ENCODE measurements at regions not wholly inside any gene's neighbourhood (a gene's known extent, or its start where the extent isn't known, plus 50 kb on each side); places are given as distances from the start of the nearest gene placed in this dataset.
A peak's percentile ranks its signal among the peaks of the same experiment; 100 is the strongest.
"Not testable (repeated sequence)": the region's sequence is repeated elsewhere in the genome, so short reads cannot be mapped to it uniquely, and the experiment has no call there.

DNA sequence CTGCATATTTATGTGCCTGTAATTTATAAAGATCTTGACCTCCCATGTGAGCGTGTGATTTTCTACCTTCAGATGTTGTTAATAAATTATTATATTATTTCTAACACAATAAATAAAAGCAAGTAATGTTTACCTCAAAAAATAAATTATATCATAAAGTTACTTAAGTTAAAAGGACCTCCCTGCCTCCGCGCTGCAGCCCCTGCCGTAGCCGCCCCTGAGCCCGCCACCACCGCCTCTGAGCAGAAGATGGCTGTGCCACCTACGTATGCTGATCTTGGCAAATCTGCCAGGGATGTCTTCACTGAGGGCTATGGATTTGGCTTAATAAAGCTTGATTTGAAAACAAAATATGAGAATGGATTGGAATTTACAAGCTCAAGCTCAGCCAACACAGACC lies 119.6 kb upstream of the BRWD3 start:
- ChIA-PET CTCF (no interaction called here), POLR2A (no interaction called here)
- Histone ChIP-seq H3K27me3 (ENCODE audit: control insufficient read depth, insufficient read depth, low read length) (no peaks in the 10 kb centered on the region), H3K36me3 (ENCODE audit: control insufficient read depth, insufficient read depth, low read length) (no peaks in the 10 kb centered on the region), H3K4me3 (ENCODE audit: low read depth, low read length) (no peak overlapping the region)
- no peak for DNase-seq (ENCODE audit: low read depth)
- TF ChIP-seq, protein P1, sequence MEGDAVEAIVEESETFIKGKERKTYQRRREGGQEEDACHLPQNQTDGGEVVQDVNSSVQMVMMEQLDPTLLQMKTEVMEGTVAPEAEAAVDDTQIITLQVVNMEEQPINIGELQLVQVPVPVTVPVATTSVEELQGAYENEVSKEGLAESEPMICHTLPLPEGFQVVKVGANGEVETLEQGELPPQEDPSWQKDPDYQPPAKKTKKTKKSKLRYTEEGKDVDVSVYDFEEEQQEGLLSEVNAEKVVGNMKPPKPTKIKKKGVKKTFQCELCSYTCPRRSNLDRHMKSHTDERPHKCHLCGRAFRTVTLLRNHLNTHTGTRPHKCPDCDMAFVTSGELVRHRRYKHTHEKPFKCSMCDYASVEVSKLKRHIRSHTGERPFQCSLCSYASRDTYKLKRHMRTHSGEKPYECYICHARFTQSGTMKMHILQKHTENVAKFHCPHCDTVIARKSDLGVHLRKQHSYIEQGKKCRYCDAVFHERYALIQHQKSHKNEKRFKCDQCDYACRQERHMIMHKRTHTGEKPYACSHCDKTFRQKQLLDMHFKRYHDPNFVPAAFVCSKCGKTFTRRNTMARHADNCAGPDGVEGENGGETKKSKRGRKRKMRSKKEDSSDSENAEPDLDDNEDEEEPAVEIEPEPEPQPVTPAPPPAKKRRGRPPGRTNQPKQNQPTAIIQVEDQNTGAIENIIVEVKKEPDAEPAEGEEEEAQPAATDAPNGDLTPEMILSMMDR (IDR thresholded peaks at IDR 0.05; ENCODE audit: insufficient read depth, low read depth, low read length), result no peak

DNA sequence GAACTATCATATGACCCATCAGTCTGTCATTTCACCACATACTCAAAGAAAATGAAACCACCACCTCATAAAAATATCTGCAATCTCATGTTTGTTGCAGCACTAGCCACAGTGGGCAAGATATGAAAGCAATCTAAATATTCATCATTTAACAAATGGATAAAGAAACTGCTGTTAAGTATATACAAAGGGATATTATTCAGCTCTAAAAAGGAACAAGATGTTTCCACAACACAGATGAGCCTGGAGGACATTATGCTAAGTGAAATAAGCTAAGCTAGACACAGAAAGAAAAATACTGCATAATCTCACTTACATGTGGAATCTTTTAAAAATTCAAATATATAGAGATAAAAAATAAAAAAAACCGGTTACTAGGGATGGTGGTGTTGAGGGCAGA lies 108.2 kb upstream of the BRWD3 start:
- POLR2A ChIA-PET, result no interaction called here
- Histone ChIP-seq H3K27me3 (ENCODE audit: control insufficient read depth, insufficient read depth, low read length) (no peaks in the 10 kb centered on the region), H3K4me3 (ENCODE audit: low read depth, low read length) (no peak overlapping the region), H3K36me3 (ENCODE audit: control insufficient read depth, insufficient read depth, low read length) (no peaks in the 10 kb centered on the region)
- TF ChIP-seq, protein P1 (IDR thresholded peaks at IDR 0.05; ENCODE audit: insufficient read depth, low read depth, low read length), result no peak
- no peak for DNase-seq (ENCODE audit: low read depth)
- CTCF ChIA-PET, result no interaction called here

DNA sequence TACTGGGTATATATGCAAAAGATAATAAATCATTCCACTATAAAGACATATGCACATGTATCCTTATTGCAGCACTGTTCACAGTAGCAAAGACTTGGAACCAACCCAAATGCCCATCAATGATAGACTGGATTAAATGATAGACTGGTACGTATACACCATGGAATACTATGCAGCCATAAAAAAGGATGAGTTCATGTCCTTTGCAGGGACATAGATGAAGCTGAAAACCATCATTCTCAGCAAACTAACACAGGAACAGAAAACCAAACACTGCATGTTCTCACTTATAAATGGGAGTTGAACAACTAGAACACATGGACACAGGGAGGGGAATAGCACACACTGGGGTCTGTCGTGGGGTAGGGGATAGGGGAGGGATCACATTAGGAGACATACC lies 102.7 kb upstream of the BRWD3 start:
- H3K27me3 ChIP-seq (ENCODE audit: control insufficient read depth, insufficient read depth, low read length); H3K36me3 ChIP-seq (ENCODE audit: control insufficient read depth, insufficient read depth, low read length); CTCF ChIA-PET; POLR2A ChIA-PET; H3K4me3 ChIP-seq (ENCODE audit: low read depth, low read length); DNase-seq (ENCODE audit: low read depth): not testable (repeated sequence)

DNA sequence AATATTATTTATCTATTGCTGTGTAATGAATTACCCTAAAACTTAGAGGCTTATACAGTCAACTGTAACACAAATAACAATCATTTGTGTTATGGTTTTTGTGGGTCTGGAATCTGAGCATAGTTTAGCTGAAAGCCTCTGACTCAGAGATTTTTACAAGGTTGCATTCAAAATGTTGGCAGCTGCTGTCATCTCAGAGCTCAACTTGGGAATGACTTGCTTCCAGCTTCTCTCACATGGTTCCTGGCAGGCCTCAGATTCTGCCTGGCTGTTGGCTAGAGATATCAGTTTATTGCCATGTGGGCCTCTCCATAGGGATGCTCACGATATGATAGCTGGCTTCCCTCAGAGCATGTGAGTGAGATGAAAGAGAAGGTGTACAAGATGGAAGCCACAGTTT lies 70.2 kb upstream of the BRWD3 start:
- CTCF ChIA-PET, result no interaction called here
- DNase-seq (ENCODE audit: low read depth), result no peak
- POLR2A ChIA-PET, result no interaction called here
- Histone ChIP-seq H3K4me3 (ENCODE audit: low read depth, low read length) (no peak overlapping the region), H3K36me3 (ENCODE audit: control insufficient read depth, insufficient read depth, low read length) (no peaks in the 10 kb centered on the region), H3K27me3 (ENCODE audit: control insufficient read depth, insufficient read depth, low read length) (no peaks in the 10 kb centered on the region)
- TF ChIP-seq, protein P1 (IDR thresholded peaks at IDR 0.05; ENCODE audit: insufficient read depth, low read depth, low read length), result no peak

DNA sequence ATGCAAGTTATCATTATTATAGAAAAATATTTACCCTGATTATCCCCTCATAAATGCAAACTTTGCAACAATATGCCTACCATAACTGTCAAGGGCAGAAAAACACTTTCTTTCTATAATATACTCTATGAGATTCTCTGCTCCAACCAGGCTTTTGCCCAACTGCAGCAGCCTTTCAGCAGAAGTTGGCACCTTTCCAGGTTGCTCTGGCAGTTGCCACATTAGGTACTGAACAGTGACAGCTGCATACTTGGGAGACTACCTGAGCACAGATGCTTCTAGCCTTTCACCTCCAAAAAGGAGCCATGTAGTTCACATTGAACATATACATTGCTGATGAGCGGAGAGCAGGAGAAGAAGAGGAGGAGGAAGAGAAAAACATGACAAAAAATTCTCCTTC lies 69.5 kb upstream of the BRWD3 start:
- H3K36me3 ChIP-seq (ENCODE audit: control insufficient read depth, insufficient read depth, low read length), result no peaks in the 10 kb centered on the region
- no peak for DNase-seq (ENCODE audit: low read depth)
- ChIA-PET CTCF (no interaction called here), POLR2A (no interaction called here)
- TF ChIP-seq, protein P1 (IDR thresholded peaks at IDR 0.05; ENCODE audit: insufficient read depth, low read depth, low read length), result no peak
- no peaks in the 10 kb centered on the region for H3K27me3 ChIP-seq (ENCODE audit: control insufficient read depth, insufficient read depth, low read length)
- no peak overlapping the region for H3K4me3 ChIP-seq (ENCODE audit: low read depth, low read length)

DNA sequence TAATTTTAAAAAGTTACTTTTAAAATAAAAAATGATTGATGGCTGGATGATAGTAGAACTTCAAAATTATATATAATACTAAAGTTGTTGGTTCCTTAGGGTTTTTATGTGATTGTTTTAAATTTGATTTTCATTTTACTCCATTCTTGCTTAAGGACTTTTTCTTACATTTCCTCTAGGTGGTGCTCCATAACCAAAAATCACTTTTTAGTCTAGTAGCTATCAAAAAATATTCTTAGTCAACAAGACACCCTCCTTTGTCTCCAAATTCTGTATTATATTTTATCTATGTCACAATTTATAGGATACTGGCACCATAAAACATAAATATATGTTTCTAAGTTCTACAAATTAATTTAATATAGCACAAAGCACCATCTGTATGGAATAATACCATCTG lies 67.2 kb upstream of the BRWD3 start:
- ChIA-PET POLR2A (no interaction called here), CTCF (interaction anchor here (1.0 kb wide), 1 partner anchor 501 kb away, joined by 4 read pairs; no protein-coding TSS in a partner anchor)
- TF ChIP-seq, protein P1 (IDR thresholded peaks at IDR 0.05; ENCODE audit: insufficient read depth, low read depth, low read length), result peak; percentile 31; the same call in 1 of the 2 replicates
- Histone ChIP-seq H3K4me3 (ENCODE audit: low read depth, low read length) (no peak overlapping the region), H3K27me3 (ENCODE audit: control insufficient read depth, insufficient read depth, low read length) (no peaks in the 10 kb centered on the region), H3K36me3 (ENCODE audit: control insufficient read depth, insufficient read depth, low read length) (no peaks in the 10 kb centered on the region)
- no peak for DNase-seq (ENCODE audit: low read depth)
